WI38 (cell line): ENCODE measurements at regions not wholly inside any gene's neighbourhood (a gene's known extent, or its start where the extent isn't known, plus 50 kb on each side); places are given as distances from the start of the nearest gene placed in this dataset.
"Not testable (repeated sequence)": the region's sequence is repeated elsewhere in the genome, so short reads cannot be mapped to it uniquely, and the experiment has no call there.

ENCODE experiments used
- H3K4me3 ChIP-seq: 2 replicates; pipeline ENCODE4 v1.5.1; 2011; ENCODE audit warnings: low read depth, mild to moderate bottlenecking, control low read depth, low read length
- TF ChIP-seq, protein P1 (sequence below): IDR thresholded peaks from 2 replicates; pipeline ENCODE4 v1.5.1; 2012; ENCODE audit warnings: low read depth, mild to moderate bottlenecking, control low read depth, low read length

- TF ChIP-seq, protein P1, sequence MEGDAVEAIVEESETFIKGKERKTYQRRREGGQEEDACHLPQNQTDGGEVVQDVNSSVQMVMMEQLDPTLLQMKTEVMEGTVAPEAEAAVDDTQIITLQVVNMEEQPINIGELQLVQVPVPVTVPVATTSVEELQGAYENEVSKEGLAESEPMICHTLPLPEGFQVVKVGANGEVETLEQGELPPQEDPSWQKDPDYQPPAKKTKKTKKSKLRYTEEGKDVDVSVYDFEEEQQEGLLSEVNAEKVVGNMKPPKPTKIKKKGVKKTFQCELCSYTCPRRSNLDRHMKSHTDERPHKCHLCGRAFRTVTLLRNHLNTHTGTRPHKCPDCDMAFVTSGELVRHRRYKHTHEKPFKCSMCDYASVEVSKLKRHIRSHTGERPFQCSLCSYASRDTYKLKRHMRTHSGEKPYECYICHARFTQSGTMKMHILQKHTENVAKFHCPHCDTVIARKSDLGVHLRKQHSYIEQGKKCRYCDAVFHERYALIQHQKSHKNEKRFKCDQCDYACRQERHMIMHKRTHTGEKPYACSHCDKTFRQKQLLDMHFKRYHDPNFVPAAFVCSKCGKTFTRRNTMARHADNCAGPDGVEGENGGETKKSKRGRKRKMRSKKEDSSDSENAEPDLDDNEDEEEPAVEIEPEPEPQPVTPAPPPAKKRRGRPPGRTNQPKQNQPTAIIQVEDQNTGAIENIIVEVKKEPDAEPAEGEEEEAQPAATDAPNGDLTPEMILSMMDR, result no peak
- H3K4me3 ChIP-seq, result no peak overlapping the region
These were observed 1065.7 kb downstream of the DNAJB9 start for GRCh38 chr7:109635374-109635773.

DNA sequence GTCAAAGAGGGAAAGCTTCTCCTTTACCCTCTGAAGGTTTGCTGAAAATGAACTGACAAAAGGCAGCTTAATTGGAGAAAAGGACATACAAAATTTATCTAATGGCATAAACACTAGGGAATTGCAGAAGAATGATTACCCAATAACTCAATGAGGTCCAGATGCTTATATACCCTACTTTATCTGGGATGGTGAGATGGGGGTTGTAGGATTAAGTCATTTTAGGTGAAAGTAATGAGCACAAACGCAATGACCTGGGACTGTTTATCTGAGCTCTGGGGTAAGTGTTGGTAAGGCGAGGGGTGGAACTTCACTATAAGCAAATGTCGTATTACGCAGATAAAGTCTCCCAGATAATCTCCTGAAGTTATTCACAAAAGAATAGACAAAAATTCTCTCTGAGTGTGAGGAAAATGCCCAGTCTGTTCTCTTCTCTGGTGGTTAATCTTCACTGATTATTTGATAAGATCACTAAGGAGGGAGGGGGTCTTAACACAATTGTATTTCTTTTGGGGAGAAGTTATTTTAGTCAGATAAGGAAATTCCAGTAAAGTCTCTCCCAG, 1067.8 kb downstream of the DNAJB9 start:
- TF ChIP-seq, protein P1, result no peak
- H3K4me3 ChIP-seq, result no peak overlapping the region

DNA sequence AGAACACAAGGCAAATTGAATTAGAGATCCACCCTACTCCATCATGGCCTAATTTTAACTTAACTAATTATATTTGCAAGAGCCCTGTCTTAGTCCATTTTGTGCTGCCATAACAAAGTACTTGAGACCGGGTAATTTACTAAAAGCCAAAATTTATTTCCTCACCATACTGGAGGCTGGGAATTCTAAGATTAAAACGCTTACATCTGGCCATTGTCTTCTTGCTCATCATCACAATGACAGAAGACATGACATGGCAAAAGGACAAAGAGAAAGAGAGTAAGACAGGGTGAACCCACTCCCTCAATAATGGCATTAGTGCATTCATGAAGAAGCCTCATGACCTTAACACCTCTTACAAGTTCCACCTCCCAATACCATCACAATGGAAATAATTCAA, 1068.6 kb downstream of the DNAJB9 start:
- TF ChIP-seq, protein P1, result no peak
- no peak overlapping the region for H3K4me3 ChIP-seq

GRCh38 chr7:109639561-109639960, 1069.9 kb downstream of the DNAJB9 start:
- no peak overlapping the region for H3K4me3 ChIP-seq
- TF ChIP-seq, protein P1, result no peak

DNA sequence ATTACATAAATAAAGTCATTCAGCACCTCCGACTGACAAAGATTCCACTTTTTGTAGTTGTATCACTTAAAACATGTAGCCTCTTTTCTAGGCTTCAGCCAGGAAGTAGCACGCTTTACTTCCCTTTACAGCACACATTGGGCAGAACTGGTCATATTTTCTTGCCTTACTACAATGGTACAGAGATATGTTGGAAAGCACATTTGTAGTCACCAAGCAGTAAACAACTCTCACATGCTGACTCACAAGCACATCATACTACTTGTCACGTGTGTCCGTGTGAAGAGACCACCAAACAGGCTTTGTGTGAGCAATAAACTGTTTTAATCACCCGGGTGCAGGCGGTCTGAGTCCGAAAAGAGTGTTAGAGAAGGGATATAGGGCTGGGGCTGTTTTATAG, 1071.8 kb downstream of the DNAJB9 start:
- TF ChIP-seq, protein P1, result no peak
- no peak overlapping the region for H3K4me3 ChIP-seq

GRCh38 chr7:109646124-109646523, 1076.5 kb downstream of the DNAJB9 start:
- H3K4me3 ChIP-seq, result no peak overlapping the region
- TF ChIP-seq, protein P1, result no peak

DNA sequence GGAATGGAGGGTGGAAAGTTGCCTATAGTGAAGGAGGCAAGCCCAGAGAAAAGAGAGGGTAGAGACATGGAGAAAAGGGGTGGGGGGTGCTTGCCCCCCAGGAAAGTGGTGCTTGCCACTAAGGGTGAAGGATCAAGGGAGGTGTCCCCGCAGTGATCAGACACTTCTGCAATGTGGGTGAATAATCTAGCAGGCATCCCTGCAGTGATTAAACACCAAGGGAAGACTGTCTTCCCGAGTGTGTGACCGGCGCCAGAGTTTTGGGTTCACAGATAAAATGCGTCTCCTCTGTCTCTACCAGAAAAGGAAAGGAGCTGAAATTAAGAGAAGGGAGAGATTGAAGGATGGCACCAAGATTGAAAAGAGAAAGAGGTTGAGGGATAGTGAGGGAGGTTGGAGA, 1076.9 kb downstream of the DNAJB9 start:
- not testable (repeated sequence) for H3K4me3 ChIP-seq

- H3K4me3 ChIP-seq, result not testable (repeated sequence)
These were observed 1077.6 kb downstream of the DNAJB9 start for GRCh38 chr7:109647263-109647662.
